ENCODE measurements at regions not wholly inside any gene's neighbourhood (a gene's known extent, or its start where the extent isn't known, plus 50 kb on each side); places are given as distances from the start of the nearest gene placed in this dataset.
"Not testable (repeated sequence)": the region's sequence is repeated elsewhere in the genome, so short reads cannot be mapped to it uniquely, and the experiment has no call there.

- no peak for DNase-seq (ENCODE audit: low read depth)
- H3K36me3 ChIP-seq (ENCODE audit: control insufficient read depth, insufficient read depth, low read length) = no peaks in the 10 kb centered on the region
- no peak for TF ChIP-seq CTCF (IDR thresholded peaks at IDR 0.05; ENCODE audit: insufficient read depth, low read depth, low read length)
- POLR2A ChIA-PET = no interaction called here
- no peaks in the 10 kb centered on the region for H3K27me3 ChIP-seq (ENCODE audit: control insufficient read depth, insufficient read depth, low read length)
- CTCF ChIA-PET = no interaction called here
- H3K4me3 ChIP-seq (ENCODE audit: low read depth, low read length) = no peak overlapping the region
Observed at GRCh38 chr1:238608144-238608543, 717.4 kb upstream of the ZP4 start.

DNA sequence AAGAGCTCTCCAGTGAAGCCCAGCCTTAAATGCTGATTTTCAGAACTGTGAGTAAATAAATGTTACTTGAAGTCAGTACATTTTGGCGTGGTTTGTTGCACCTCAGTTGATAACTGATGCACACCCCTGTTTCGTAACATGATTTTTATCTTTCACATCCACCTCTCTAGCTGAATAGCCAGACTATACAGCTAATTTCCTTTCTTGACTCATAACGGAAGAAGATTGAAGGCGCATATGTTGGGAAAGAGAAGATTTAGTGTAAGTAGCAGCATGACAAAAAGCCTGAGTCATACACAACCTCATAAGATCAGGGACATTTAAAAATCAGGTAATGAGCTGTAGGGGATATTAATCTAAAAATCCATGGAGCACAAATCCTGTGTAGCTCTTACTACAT is 716.2 kb upstream of the ZP4 start:
- no peak for TF ChIP-seq CTCF (IDR thresholded peaks at IDR 0.05; ENCODE audit: insufficient read depth, low read depth, low read length)
- ChIA-PET POLR2A (no interaction called here), CTCF (no interaction called here)
- Histone ChIP-seq H3K27me3 (ENCODE audit: control insufficient read depth, insufficient read depth, low read length) (no peaks in the 10 kb centered on the region), H3K4me3 (ENCODE audit: low read depth, low read length) (no peak overlapping the region), H3K36me3 (ENCODE audit: control insufficient read depth, insufficient read depth, low read length) (no peaks in the 10 kb centered on the region)
- no peak for DNase-seq (ENCODE audit: low read depth)

GRCh38 chr1:238606457-238606856 is 715.7 kb upstream of the ZP4 start:
- ChIA-PET POLR2A (no interaction called here), CTCF (no interaction called here)
- Histone ChIP-seq H3K36me3 (ENCODE audit: control insufficient read depth, insufficient read depth, low read length) (no peaks in the 10 kb centered on the region), H3K4me3 (ENCODE audit: low read depth, low read length) (no peak overlapping the region), H3K27me3 (ENCODE audit: control insufficient read depth, insufficient read depth, low read length) (no peaks in the 10 kb centered on the region)
- no peak for TF ChIP-seq CTCF (IDR thresholded peaks at IDR 0.05; ENCODE audit: insufficient read depth, low read depth, low read length)
- DNase-seq (ENCODE audit: low read depth) = no peak

DNA sequence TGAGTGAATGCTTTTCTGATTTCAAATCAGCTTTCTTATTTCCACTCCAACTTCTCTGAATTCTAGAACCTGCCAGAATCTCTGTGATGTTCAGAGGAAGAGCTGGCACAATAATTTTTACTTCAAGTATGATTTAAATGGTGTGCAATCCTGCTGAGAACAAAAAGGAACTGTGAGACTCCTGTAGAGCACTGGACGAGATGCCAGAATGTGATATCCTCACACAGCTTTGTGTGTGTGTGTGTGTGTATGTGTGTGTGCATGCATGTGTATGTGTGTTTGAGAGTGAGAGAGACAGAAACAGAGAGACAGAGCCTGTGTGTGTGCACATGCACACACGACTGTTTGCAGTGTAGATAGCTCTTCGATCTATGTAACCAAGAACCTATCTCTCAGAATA is 713.6 kb upstream of the ZP4 start:
- Histone ChIP-seq H3K4me3 (ENCODE audit: low read depth, low read length) (no peak overlapping the region), H3K36me3 (ENCODE audit: control insufficient read depth, insufficient read depth, low read length) (no peaks in the 10 kb centered on the region), H3K27me3 (ENCODE audit: control insufficient read depth, insufficient read depth, low read length) (no peaks in the 10 kb centered on the region)
- no peak for DNase-seq (ENCODE audit: low read depth)
- TF ChIP-seq CTCF (IDR thresholded peaks at IDR 0.05; ENCODE audit: insufficient read depth, low read depth, low read length) = no peak
- ChIA-PET POLR2A (no interaction called here), CTCF (interaction anchor here (1.2 kb wide), 1 partner anchor 20 kb away, joined by 3 read pairs; no protein-coding TSS in a partner anchor)

GRCh38 chr1:238601604-238602003 is 710.9 kb upstream of the ZP4 start:
- POLR2A ChIA-PET; H3K4me3 ChIP-seq (ENCODE audit: low read depth, low read length); DNase-seq (ENCODE audit: low read depth); CTCF ChIA-PET; H3K27me3 ChIP-seq (ENCODE audit: control insufficient read depth, insufficient read depth, low read length); H3K36me3 ChIP-seq (ENCODE audit: control insufficient read depth, insufficient read depth, low read length): not testable (repeated sequence)

GRCh38 chr1:238596703-238597102 is 706.0 kb upstream of the ZP4 start:
- POLR2A ChIA-PET = no interaction called here
- no peak for TF ChIP-seq CTCF (IDR thresholded peaks at IDR 0.05; ENCODE audit: insufficient read depth, low read depth, low read length)

More at GRCh38 chr1:238596703-238597102, 706.0 kb upstream of the ZP4 start:
- Histone ChIP-seq H3K4me3 (ENCODE audit: low read depth, low read length) (no peak overlapping the region), H3K27me3 (ENCODE audit: control insufficient read depth, insufficient read depth, low read length) (no peaks in the 10 kb centered on the region), H3K36me3 (ENCODE audit: control insufficient read depth, insufficient read depth, low read length) (no peaks in the 10 kb centered on the region)
- no peak for DNase-seq (ENCODE audit: low read depth)
- CTCF ChIA-PET = no interaction called here

Data from BJ (cell line).